NCI-H446 treated with DMSO at 0.1 percent for 48 hours (cell line): ENCODE measurements at regions not wholly inside any gene's neighbourhood (a gene's known extent, or its start where the extent isn't known, plus 50 kb on each side); places are given as distances from the start of the nearest gene placed in this dataset.
"Not testable (repeated sequence)": the region's sequence is repeated elsewhere in the genome, so short reads cannot be mapped to it uniquely, and the experiment has no call there.

Experiments
- DNase-seq: peaks from one replicate; lab custom pipeline; 2025; lab: John Stamatoyannopoulos, UW

DNA sequence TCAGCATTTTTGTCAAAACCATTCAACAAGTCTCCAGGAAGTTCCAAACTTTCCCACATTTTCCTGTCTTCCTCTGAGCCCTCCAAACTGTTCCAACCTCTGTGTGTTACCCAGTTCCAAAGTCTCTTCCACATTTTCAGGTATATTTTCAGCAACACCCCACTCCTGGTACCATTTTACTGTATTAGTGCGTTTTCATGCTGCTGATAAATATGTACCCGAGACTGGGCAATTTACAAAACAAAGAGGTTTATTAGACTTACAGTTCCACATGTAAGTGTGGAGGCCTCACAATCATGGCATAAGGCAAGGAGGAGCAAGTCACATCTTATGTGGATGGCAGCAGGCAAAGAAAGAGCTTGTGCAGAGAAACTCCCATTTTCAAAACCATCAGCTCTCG lies 315.9 kb upstream of the ESRRG start:
- DNase-seq: not testable (repeated sequence)

DNA sequence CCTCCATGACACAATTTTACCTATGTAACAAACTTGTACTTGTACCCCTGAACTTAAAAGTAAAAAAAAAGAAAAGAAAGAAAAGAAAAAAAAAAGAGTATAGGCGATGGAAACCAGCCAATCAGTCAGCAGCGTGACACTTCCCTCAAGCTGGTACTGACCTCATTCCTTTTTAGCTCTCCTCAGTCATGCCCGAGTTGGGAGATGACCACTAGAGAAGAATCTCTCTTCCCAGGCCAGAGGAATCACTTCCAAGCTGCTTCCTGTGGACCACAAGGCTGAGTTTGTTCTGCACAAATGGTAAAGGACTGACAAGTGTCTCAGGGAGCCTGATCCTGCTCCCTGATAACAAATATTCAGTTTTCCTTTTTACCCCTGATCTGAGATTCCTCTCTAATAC lies 313.5 kb upstream of the ESRRG start:
- DNase-seq: no peak

DNA sequence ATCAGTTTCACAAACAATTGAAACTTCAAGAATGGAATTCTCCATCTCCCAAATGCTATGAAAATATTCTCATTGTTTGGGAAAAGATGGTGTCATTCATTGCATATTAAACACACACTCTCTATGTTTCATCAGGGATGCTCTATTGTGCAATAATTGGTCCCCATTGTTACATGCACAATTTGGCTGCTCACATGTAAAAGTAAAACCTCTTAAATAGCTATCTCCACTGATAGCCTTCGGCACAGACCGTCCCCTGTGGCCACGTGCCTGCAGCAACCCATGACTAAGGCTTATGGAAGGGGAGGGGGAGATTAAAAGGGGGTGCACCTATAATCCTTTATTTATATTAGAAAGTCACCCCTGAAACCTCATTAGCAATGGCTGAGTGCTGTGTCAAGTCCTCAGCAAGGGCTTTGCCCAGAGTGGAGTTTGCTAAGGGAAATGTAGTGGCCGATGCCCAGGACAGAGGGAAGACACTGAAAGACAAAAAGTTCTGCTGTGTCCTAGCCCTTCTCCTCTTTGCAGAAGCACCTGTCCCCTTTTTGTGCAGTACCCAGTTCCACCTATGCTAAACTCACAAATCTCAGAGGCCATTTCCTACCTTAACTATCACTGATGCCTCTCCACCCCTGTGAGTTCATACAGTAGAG lies 309.6 kb upstream of the ESRRG start:
- DNase-seq: no peak

DNA sequence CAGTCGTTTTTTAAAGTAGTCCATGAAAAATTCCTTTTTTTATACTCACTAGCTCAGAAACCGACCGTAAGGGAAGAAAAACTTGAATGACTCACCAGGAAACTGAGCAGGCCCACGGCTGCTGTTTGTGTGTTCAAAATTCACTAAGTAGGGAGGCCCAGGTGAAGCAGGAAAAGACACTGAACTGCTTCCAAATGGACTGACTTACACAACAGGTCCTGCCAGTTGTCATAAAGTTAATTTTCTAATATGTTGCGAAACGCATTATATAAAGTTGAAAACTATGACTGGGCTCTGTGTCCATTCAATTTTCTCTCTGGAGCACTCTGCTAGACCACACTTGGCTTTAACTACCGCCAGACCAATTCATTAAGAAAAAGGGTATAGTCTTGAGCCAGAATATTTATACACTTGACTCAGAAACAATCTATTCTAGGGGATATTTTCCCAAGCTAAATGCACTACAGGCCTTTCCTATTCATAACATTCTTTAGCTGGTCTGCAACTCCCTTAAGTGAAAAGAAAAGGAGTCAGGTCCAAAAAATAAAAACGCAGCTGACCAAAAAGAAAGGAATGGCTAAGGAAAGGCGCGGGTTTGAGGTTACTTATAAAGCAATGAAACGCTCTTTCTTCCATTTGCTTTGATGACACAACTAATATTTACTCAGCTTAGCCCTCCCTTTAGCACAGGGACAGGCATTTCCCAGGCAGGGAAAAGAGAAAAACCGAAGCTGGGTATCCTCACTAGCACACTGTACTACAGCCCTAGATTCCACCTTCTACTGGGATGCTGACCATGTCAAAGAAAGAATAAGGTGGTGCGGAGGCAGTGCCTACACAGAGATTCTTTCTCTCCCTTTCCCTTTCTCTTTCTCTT lies 306.3 kb upstream of the ESRRG start:
- DNase-seq: no peak

DNA sequence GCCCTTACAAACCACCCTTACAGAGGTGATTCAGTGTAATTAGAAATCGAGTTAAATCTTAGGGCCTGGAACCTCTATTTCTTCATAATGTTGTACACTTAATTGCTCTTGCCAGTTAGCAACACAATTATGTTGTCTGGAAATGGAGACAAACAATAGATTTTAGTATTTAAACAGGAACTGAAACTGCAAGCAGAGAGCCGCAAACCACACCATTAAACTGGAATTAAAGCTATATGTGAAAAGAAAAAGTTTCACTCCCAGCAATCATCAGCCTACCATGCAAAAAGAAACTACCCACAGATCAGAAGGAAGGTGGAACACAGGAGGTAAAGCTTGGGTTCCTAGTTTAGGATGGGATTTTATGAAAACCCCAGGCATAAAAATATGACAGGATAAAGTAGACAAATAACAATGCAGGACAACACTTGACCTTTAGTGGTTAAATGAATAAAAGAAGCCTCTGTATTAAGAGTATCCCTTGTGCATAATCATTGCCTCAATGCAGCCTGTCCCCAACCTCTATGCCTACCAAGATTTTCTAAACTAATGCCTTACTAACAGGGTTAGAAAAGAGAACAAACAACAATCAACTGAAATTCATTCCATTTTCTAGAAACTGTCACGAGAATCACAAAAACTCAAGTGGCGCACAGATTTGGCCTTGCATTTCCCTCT lies 304.3 kb upstream of the ESRRG start:
- DNase-seq: no peak

DNA sequence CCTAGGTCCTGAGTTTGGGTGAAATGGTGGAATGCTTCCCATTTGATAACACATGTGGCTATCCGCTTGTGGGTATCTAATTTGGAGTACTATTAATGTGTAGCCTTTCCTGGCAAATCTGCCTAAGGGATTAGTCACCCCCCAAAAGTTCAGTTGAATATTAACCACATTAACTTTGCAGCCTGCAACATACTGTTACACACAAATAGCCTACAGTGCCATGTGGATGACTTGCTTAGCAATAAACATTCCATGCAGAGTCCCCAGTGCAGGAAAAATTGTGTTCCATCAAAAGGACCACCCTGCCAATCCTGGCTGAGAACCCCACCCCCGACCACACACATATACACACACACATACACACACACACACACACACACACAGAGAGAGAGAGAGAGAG lies 303.3 kb upstream of the ESRRG start:
- no peak for DNase-seq

DNA sequence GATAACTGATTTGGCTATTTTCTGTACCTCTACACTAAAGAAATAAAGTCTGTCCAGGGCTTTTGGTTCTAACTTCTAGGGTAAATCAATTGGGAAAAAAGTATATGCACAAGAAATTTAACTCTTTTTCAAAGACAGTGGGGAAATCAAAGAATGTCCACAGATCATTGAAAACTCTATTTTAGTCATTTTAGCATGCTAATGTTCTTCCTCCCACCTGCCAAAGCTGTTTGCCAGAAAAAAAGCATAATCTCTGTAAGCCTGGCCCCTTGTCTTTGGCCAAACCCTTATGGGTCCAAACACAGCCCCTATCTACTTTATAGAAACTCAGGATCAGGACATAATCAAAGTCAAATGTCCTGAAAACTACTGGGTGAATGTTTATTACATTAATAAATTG lies 302.2 kb upstream of the ESRRG start:
- DNase-seq: no peak

DNA sequence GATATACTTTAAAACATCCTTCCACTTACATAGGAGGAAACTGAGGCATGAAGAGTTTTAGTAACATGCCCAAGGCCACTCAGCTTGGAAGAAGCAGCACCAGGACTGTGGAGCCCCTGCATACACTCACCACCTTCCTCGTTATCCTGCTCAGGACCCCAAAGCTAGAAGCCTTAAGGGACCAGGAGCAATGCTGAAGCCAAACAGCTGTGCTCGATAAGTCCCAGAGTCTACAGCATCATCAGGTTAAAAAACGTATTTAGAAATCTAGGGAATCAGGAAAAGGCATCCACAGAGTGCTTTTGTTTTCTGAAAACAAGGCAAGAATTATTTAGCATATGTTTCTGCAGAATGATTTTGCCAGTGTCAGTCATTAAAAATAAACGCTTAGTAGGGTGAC lies 301.7 kb upstream of the ESRRG start:
- no peak for DNase-seq

DNA sequence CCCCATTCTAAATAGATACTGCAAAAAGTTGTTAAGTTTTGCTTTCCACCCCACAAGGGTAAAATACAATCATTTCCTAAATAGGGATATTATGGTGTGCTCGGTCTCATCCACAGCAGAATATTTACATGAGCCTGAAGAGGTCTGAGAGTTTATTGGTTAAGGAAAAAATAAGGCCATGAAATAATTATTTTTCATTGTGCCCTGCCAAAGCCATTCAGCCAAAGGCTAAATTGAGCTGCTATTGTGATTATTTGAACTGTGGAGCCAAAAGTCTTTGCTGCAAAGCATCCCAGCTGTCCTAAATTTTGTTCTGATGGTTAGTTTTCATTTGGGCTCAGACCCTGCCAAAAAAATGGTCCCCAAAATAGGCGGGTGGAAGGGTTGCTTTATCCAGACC lies 298.7 kb upstream of the ESRRG start:
- DNase-seq: no peak

DNA sequence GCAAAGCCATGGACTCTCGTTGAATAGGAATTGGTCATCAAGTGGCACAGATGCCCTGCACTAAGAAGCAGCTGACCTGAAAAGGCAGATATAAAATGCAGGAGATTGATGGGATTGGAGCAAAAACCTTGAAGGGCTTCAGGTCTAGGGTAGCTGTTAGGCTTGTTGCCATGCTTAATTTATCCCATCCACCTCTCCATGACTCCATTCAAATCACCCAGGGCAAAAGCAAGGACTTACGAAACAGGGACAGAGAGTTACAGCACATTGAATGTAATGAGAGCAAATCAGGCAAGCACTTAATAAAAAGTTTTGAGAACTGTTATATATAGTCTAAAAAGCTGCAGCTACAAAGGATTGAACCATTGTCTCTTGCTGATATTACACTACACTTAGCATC lies 298.2 kb upstream of the ESRRG start:
- no peak for DNase-seq

DNA sequence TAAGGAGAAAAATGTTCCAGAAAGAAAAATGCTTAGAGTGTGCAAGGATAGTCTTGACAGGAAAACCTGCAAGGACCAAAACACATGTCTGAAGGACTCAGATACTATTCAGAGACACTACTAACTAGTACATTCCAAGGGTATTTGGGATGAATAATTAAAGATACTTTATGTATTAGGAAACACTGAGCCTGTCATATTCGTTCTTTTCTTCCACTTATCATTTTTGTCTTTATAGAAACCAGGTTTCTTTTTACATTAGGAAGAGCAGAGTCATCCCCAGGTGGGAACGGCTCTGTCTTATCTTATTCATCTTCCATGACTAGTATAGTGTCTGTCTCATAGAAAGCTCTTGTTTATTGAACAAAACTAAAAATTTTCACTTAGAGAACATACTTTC lies 296.2 kb upstream of the ESRRG start:
- no peak for DNase-seq

DNA sequence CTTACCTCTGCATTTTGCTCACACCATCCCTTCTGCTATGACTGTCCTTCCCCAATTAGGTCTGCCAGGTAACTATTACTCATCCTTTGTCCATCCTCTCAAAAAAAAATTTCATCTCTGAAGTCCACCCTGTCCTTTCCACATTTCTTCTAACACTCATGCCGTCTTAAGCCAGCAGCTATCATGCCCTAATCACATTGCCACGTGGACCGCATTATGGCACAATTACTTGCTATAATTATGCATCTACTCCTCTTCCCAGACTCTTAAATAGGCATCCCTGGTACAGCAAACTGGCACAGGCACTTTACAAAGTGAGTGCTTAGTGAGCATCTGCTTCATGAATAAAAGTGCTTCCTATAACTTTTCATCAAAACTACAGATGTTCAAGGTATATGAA lies 295.4 kb upstream of the ESRRG start:
- DNase-seq: no peak

DNA sequence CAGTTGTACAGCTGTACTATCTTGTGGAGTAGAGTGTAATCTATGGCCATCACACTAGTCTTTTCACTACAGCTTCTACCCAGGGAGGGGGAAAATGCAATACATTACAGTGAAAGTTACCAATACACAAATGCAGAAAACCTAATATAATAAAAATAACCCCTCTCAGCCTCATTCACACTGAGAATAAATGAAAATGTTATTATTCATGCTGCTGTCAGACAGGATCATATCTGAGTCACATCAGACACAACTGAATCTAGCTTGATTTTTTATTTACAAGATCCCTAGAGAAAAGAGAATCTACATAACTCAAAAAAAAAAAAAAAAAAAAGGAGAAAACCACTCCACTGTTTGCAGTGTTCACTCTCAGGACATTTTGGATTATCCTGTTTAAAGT lies 293.9 kb upstream of the ESRRG start:
- DNase-seq: no peak

DNA sequence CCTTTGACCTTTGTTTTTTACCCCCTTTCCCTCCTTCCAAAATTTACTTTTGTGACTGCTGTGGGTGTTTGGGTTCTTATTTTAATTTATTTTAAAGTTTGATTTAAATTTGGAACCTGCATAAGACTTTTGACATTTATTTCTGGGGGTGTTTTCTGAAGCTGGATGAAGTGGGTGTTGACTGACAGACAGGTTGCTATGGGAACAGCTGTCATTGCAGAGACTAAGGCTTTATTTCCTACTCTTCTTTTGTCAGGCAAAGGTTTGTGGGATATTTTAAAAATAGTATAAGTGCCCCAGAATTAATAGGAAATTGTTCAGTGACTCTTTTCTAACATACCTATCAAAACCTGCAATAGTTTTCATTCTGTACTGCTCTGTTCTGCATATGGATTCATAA lies 290.8 kb upstream of the ESRRG start:
- DNase-seq: no peak

DNA sequence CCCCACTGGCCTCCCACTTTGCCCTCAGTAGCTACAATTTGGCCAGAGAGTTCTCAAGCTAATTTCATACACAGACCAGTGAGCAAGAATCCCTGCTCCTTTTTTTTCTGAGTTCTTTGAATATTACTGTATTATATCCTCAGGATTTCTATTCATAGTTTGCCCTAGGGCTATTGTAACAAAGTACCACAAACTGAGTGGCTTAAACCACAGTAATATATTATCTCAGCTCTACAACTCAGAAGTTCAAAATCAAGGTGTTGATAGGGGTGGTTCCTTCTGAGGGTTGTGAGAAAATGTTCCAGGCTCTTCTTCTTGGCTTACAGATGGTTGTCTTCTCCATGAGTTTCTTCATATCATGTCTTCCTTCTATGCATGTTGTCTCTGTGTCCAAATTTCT lies 289.4 kb upstream of the ESRRG start:
- no peak for DNase-seq

DNA sequence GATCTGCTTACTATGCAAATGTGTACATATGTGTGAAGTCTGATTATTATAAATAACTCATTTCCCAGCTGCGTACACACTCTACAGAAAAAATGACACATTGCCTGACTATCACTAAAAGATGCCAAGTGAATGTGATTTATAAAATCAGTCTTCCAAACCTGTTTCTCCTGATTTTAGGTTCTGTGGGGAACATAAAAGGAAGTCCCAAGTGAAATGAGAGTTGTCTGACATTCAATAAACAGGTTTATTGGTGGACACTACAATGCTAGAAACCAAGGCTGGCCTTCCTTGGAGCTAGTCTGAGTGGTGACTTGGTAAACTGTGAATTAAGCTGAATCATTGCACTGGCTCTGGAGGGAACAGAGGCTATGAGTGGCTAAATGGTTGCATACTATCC lies 287.9 kb upstream of the ESRRG start:
- DNase-seq: no peak

DNA sequence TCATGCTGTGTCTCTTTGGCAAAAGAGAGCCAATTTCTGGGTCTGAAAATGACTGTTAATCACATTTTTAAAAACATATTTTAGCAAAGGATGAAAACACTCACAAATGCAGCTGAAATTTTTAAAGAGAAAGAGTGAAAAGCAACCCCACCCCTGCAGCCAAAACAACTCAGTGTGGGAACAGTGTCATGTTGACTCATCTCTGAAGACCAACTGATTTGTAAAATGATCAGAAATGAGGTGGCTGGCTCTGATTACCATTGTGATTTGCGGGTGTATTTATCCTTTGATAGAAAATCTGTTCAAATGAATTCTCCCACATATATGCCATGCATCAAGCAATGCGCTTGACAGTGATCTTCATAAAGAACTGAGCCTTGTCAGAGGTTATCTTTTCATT lies 287.0 kb upstream of the ESRRG start:
- DNase-seq: no peak

DNA sequence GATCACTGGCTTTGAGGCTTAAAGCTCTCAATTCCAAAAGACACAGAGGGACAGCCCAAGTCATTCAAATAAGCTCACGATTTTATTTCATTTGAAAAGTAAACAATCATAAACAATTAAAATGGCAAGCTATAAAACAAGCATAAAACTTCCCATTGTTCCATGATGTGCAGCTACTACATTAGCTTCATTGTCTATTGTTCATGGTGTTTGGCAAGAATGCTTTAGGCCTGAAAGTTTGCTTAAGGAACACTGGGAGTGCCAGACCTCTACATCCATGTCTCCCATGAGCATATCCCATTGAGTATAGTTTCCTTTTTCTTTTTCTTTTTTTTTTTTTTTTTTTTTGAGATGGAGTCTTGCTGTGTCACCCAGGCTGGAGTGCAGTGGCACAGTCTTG lies 286.1 kb upstream of the ESRRG start:
- no peak for DNase-seq

DNA sequence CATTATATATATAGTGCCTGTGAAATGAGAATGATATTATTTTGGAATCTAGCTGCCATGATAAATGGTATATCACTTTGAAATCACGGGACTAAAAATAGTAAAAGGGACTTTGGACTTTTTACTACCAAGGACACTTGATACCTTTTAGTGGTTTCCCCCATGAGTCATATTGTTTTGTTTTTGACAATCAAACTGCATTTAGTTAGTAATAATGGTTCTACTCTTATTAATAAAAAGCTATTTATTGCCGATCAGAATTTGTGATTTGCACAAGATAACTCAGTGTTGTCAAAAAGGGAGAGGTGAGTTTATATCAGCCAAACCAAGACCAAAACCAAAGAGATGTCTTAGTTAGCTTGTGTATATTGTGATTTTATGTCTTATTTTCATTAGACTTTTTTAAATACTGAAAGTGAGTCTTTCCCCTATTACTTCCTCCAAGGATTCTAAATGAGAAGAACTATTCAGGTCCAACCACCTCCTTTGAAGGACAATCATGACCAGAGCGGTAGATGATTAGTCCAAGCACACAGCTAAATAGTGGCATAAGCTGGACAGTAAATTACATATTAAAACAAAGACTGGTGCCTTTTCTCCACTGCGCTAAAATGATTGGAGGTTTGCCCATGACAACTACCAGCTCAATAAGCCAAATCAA lies 281.7 kb upstream of the ESRRG start:
- DNase-seq: no peak

DNA sequence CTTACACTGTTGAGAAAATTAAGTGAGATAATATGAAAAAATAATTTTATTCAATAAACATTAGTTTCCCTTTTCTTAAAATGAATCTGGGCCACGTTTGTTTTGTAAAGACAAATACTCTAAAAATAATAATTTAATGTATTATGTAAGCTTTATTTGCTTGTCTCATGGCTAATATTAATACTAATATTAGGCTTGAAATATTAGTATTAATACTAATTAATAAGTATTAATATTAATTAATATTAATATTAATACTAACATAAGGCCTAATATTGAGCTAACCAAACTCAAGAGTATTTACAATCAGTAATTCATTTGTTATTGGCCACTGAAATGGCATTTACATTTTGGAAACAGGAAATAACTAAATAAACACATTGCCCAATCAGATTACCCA lies 280.1 kb upstream of the ESRRG start:
- no peak for DNase-seq

DNA sequence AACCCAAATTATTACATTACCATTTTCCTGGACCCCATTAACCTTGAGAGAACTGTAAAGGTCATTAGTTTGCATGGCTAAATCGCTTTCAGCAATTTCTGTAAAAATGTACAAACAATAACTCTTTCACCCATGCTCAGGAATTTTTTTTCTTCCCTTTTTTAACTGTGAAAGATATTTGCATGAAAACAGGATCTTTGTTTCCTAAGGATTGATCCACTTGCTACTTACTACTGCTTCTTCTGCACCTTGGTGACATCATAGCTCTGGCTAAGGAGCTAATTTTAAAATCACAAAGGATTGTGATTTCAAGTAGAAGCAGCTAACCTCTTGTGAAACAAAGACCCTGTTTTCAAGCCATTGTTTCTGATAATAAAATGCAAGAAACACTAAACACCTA lies 274.6 kb upstream of the ESRRG start:
- no peak for DNase-seq

DNA sequence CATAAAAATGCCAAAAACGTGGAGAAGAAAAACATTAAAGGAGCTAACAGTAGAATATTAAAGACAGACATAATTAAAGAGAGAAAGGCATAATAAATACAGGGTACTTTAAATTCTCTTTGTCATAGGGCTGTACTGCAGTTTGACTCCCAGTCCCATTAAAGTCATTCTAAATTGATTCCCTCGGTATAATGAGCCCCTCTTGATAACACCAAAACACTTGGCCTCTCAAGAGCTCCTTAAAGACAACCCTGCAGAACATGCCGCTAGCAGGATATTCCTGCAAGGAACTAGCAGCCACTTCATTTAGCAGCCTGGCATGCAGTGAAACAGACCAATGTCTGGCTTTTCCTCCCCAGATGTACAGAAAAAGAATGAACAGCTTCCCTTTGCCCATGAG lies 273.8 kb upstream of the ESRRG start:
- no peak for DNase-seq

DNA sequence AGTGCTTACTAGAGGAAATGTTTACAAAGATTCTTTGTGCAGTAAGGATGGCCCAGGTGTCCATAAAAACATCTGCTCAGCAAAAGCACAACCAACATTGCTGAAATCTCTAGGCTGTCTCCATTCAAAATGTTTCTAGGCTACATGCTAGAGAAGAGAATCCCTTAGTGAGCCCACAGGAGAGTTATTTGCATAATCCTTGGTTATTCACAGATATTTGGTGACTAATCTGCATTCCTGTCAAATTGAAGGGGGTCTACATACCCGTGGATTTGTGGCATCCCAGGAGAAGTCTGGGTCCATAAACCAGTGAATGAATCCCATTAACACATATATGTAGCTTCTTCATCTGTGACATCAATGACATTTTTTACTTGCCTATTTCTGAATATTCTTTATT lies 261.3 kb upstream of the ESRRG start:
- no peak for DNase-seq
